ENCODE measurements at regions not wholly inside any gene's neighbourhood (a gene's known extent, or its start where the extent isn't known, plus 50 kb on each side); places are given as distances from the start of the nearest gene placed in this dataset.

- ATAC-seq (ENCODE audit: insufficient read depth, low FRiP score) = no peak
- Histone ChIP-seq H3K4me3 (no peak overlapping the region), H3K27ac (ENCODE audit: low read depth in 1 of 2, low read length in 1 of 2) (no peak overlapping the region), H3K27me3 (ENCODE audit: control insufficient read depth in 3 of 3, insufficient read depth in 3 of 3, low read length in 2 of 3) (no peaks in the 10 kb centered on the region), H3K9ac (ENCODE audit: insufficient read depth in 1 of 2, low read length in 2 of 2) (no peak overlapping the region), H3K36me3 (ENCODE audit: control insufficient read depth in 4 of 4, insufficient read depth in 4 of 4, low read length in 4 of 4) (no peaks in the 10 kb centered on the region), H3K4me1 (ENCODE audit: control insufficient read depth in 5 of 5, insufficient read depth in 5 of 5, low read length in 5 of 5) (no peaks in the 10 kb centered on the region), H3K9me3 (ENCODE audit: control insufficient read depth in 4 of 4, insufficient read depth in 3 of 4, low read length in 3 of 4) (no peaks in the 10 kb centered on the region)
- DNase-seq = no peak
- WGBS, 2 donors = 39 to 60% methylated on average over 3 of the region's 3 CpGs
- TF ChIP-seq, protein P1, sequence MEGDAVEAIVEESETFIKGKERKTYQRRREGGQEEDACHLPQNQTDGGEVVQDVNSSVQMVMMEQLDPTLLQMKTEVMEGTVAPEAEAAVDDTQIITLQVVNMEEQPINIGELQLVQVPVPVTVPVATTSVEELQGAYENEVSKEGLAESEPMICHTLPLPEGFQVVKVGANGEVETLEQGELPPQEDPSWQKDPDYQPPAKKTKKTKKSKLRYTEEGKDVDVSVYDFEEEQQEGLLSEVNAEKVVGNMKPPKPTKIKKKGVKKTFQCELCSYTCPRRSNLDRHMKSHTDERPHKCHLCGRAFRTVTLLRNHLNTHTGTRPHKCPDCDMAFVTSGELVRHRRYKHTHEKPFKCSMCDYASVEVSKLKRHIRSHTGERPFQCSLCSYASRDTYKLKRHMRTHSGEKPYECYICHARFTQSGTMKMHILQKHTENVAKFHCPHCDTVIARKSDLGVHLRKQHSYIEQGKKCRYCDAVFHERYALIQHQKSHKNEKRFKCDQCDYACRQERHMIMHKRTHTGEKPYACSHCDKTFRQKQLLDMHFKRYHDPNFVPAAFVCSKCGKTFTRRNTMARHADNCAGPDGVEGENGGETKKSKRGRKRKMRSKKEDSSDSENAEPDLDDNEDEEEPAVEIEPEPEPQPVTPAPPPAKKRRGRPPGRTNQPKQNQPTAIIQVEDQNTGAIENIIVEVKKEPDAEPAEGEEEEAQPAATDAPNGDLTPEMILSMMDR (IDR thresholded peaks at IDR 0.05; ENCODE audit: control extremely low read depth, extremely low read depth) = no peak
Observed at GRCh38 chr5:82735160-82735789, 341.9 kb downstream of the TMEM167A start.

- no peak overlapping the region for H3K9ac ChIP-seq (ENCODE audit: insufficient read depth in 1 of 2, low read length in 2 of 2)
- WGBS, 2 donors = 71 to 75% methylated on average over 5 of the region's 5 CpGs
- no peak for DNase-seq
- no peaks in the 10 kb centered on the region for H3K27me3 ChIP-seq (ENCODE audit: control insufficient read depth in 3 of 3, insufficient read depth in 3 of 3, low read length in 2 of 3)
- no peak overlapping the region for H3K4me3 ChIP-seq
- no peaks in the 10 kb centered on the region for H3K9me3 ChIP-seq (ENCODE audit: control insufficient read depth in 4 of 4, insufficient read depth in 3 of 4, low read length in 3 of 4)
- H3K4me1 ChIP-seq (ENCODE audit: control insufficient read depth in 5 of 5, insufficient read depth in 5 of 5, low read length in 5 of 5) = no peaks in the 10 kb centered on the region
- TF ChIP-seq, protein P1 (IDR thresholded peaks at IDR 0.05; ENCODE audit: control extremely low read depth, extremely low read depth) = no peak
- ATAC-seq (ENCODE audit: insufficient read depth, low FRiP score) = no peak
- no peak overlapping the region for H3K27ac ChIP-seq (ENCODE audit: low read depth in 1 of 2, low read length in 1 of 2)
- H3K36me3 ChIP-seq (ENCODE audit: control insufficient read depth in 4 of 4, insufficient read depth in 4 of 4, low read length in 4 of 4) = no peaks in the 10 kb centered on the region
Observed at GRCh38 chr5:82734347-82734746, 342.8 kb downstream of the TMEM167A start.

- TF ChIP-seq, protein P1 (IDR thresholded peaks at IDR 0.05; ENCODE audit: control extremely low read depth, extremely low read depth) = no peak
- no peaks in the 10 kb centered on the region for H3K27me3 ChIP-seq (ENCODE audit: control insufficient read depth in 3 of 3, insufficient read depth in 3 of 3, low read length in 2 of 3)
- ATAC-seq (ENCODE audit: insufficient read depth, low FRiP score) (no peak), DNase-seq (no peak)
- H3K4me3 ChIP-seq = no peak overlapping the region
- H3K36me3 ChIP-seq (ENCODE audit: control insufficient read depth in 4 of 4, insufficient read depth in 4 of 4, low read length in 4 of 4) = no peaks in the 10 kb centered on the region
- H3K9ac ChIP-seq (ENCODE audit: insufficient read depth in 1 of 2, low read length in 2 of 2) = no peak overlapping the region
- peaks cover 0 to 5% (median 0%) of the 10 kb centered on the region in 5 donors for H3K4me1 ChIP-seq (ENCODE audit: control insufficient read depth in 5 of 5, insufficient read depth in 5 of 5, low read length in 5 of 5)
- no peak overlapping the region for H3K27ac ChIP-seq (ENCODE audit: low read depth in 1 of 2, low read length in 1 of 2)
- 68 to 82% methylated on average over 7 of the region's 7 CpGs for WGBS, 2 donors
- peaks cover 0 to 1% (median 0%) of the 10 kb centered on the region in 4 donors for H3K9me3 ChIP-seq (ENCODE audit: control insufficient read depth in 4 of 4, insufficient read depth in 3 of 4, low read length in 3 of 4)
Observed at GRCh38 chr5:82730913-82731312, 346.3 kb downstream of the TMEM167A start.
